Stimulated activated CD4-positive, alpha-beta T cell treated with anti-CD3 and anti-CD28 coated beads, TNF-alpha, amount 100 ng/mL, for 1 hour (primary cell): ENCODE measurements at regions not wholly inside any gene's neighbourhood (a gene's known extent, or its start where the extent isn't known, plus 50 kb on each side); places are given as distances from the start of the nearest gene placed in this dataset.

ENCODE experiments used
- DNase-seq, 3 donors: peaks; one replicate each; pipeline ENCODE4 v3.0.0-alpha.2; 2020; ENCODE audit warnings: low read depth in 3 of 3, low spot score in 1 of 3

DNA sequence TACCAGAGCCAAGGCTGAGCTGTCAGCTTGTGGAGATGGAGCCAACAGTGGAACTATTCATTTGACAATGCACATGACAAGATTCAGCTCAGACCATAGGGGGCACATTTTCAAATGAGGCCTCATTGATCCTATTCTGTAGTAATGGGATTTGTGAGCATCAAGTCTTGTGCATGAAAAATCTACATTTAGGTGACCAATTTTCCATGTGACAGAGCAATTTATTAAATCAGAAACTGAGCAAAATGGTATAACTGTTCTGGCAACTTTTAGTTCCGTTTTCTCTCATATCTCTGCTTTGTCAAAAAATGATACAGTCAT, 108.5 kb upstream of the PCDH18 start:
- no peak for DNase-seq

DNA sequence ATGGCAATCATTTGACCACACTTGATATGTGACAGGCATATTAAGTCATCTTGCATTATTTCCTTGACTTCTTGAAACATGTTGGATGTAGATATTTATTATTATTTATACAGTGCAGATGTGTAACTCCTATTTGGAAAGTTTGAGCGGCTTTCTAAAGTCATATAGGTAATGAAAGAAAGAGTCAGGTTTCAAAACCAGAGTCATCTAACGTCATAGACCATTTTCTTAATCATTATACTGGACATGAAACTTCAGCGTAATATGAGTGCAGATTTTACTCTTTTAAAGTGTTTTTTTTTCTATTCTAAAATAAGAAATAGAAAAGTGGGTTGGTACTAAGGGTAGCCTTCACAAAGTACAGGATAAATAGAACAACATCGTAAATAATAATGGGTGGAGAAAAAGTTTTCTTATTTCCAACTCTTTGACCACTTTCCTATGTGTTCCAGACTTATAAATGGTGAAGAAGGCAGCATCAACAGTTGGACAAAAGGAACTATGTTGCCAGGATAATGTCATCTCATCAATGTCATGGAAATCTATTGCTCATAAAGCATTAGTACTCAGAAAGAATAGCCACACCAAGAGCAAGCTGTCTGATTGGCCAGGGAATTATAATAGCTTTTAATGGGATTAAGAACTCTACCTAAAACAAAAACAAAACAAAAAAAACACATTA, 108.0 kb upstream of the PCDH18 start:
- DNase-seq: no peak

DNA sequence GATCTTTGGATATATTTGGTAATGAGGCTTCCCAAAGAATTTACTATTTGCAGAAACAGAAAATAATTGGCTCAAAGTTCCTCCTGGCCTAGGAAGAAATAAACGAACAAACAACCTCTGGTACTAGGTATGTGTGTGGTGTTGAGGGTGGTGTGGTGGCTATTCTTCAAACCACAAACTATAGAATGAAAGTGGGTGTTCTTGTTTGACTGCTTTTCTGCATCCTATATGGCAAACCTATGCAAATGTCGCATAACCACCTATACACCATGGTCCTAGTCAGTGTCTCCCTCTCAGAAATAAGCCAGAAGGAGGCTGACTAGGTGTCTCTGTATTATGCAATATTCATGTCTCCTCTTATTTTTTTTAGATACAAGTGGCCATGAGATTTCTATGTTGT, 106.6 kb upstream of the PCDH18 start:
- no peak for DNase-seq

DNA sequence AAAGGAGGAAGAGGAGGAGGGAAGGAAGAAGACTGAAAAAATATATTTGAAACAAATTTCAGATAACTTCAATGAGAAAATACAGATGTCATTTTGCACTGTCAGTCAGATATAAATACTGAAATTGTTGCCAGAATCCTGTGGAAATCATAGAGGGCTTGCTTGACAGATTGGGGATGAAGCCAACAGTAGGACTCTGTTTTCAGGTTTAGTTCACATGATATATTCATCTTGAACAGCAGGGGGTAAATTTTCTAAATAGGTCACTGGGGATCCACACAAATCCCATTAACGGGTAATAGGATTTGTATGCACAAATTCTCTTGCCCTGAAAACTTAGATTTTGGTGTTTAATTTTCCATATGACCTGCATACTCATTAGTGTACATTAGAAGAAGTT, 103.3 kb upstream of the PCDH18 start:
- no peak for DNase-seq

DNA sequence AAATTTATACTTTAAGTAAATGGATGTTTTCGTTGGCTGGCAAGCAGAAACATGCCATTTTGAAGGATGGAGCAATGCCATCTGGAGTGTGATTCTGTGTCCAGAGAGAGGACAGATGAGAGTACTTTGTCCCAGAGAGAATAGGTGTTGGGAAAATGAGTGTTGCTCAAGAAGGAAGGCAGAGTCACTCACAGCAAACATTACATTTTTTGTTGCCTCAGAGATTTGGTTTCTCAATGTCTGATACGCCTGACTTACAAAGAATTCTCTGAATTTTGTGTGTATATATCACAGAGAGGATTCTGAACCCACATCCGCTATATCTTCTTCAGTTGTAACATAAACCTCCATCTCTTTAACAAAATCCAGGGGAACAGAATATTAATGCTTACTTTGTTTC, 102.8 kb upstream of the PCDH18 start:
- no peak for DNase-seq

DNA sequence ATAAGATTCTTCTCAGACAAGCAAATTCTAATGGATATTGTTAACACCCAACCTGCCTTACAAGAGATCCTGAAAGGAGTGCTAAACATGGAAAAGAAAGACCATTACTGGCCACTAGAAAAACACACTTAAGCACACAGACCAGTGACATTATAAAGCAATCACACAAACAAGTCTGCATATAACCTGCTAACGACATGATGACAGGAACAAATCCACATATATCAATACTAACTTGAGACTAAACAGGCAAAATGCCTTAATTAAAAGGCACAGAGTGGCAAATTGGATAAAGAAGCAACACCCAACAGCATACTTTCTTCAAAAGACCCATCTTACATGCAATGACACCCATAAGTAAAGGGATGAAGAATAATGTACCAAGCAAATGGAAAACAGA, 100.5 kb upstream of the PCDH18 start:
- DNase-seq: no peak

DNA sequence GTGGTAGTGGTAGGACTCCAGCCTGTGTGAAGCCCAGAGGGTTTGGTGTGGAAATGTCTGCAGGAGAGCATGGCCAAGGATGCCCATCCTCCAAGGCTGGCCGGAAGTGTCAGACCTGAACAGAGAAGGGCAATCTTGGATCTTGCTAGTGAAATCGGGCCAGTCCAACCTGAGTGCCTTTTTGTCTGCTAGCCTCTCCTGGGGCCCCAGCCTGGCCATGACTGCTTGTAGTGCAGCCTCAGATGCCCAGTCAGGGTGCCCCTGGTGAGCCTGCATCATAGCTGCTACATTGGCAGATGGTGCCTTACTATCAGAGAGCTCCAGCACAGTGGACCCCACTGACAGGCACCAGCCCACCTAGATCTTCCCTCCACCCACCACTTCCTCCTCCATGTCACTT, 99.3 kb upstream of the PCDH18 start:
- DNase-seq: no peak

DNA sequence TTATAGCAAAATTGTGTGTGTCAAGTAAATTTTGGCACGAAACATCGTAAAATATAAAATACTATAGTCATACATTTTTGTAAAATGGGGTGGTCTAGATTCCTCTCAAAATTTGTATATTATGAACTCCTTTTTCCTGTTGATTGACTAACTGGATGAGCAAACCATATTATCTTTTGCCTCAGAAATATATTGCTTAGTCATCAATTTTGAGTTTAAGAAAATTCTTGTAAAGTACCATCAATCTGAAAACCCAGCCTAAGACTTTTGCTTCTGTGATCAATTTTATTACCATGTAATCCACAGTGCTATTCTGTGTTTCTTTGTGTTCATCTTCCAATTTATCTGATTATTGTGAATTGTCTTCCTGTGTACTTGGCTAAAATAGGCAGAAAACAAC, 98.0 kb upstream of the PCDH18 start:
- no peak for DNase-seq

DNA sequence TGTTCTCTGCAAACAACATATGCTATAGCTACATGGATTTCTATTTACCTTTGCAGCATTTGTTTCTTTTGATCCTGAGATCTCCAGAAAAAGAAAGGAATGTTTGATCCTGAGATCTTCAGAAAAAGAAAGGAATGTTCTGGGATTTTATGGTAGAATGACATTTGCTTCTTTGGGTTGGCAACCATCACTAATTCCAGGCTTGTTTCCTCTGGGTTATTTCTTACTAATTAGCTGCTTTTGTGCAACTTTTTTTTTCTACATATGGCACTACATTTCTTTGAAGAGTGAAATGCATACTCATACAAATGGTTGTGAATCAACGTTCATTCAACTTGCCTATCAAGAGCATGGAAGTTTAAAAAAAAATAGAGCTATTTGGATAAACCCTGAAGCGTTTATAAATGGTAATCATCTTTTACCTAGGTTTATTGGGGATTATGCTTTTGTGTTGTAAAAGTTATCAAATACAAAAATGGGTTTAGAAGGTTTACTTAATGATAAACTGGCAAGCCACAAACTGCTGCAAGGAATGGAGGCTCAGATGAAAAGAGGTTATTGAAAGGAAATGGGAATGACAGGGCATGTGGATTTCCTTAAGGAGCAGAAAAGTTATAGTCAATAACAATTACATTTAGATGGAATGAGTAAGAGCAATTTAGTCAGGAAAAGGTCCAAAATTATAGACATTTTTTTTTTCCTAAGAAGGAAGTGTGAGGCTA, 95.6 kb upstream of the PCDH18 start:
- no peak for DNase-seq

DNA sequence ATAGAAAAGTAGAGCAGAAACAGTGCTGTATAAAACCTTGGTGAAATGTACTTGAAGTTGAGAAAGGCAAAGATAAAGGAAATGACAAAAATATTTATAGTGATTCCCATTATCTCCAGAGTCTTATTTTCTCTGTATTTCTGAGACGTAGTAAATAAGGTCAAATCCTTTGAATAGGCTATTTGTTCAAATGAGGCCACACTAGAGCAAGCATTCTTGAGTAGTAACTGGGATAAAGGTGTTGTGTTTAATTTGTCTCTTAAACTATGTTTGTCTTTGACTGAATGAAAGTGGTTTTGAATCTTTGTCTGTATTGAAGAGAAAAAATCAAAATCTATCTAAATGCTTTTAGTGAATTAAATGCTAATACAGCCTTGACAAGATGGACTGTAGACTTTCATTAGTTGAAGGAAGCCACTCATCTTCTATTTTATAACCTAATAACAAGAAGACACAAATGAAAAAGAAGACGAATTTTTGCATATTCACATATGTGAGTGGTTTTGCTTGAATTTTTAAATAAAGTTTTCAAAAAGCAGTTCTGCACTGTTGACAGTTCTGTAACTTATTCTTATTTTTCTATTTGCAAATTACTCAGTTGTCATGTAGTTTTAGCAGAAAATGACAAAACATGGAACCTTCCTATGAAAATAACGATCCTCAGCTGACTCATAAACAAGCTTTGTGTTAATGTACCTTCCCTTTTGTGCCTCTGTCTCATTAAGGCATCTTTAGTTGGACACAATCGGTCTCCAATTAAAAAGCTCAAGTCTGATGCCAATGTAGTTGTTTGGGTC, 94.8 kb upstream of the PCDH18 start:
- no peak for DNase-seq

DNA sequence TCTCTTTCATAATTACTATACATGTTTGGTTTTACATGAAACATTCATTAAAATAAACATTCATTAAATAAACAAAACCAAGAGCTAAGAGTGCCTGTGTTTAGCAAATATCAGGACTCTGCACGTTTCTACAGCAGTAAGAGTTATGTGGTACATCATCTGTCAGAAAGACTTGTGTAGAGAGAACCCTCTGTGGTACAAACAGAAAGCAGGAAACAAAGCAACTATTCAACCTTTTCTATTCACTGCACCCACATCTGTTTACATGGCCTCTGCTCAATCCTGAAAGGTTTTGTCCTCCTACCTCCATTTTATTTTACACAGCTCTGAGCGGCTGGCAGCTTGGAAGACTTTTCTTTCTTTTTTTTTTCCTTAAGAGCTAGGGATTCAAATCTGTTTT, 90.7 kb upstream of the PCDH18 start:
- no peak for DNase-seq

DNA sequence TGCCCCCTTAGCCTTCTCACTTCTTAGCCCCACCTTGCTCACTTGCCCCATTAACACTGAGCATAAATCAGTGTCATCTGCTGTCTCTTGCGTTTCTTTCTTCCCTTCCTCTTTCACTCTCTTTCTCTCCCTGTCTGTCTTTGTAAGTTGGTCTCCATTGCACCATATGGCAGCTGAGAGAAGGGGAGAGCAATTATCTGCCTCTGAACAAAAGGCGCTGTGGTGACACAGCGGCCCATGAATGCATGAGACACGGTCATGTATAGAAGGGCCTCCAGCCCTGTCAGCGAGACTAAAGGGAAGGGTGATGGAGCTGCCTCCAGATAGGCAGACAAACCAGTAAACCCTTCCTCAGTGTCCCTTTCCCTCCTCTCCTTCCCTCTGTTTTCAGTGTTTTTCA, 88.8 kb upstream of the PCDH18 start:
- DNase-seq: no peak

DNA sequence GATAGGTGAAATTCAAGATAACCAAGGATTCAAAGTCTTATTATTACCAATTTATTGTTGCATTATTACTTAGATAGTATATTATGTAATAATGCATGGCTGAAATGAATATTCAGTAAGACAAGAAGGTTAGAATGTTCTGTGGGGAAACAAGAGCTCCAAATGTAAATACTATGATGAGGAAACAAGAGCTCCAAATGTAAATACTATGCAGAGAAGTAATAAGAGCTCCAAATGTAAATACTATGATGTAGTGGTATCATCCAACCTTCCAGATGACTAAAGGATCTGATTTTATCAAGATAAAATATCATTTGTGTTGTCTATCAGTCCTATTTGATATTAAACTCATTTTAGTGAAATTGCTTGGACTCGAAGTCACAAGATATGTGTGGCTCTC, 82.2 kb upstream of the PCDH18 start:
- no peak for DNase-seq

DNA sequence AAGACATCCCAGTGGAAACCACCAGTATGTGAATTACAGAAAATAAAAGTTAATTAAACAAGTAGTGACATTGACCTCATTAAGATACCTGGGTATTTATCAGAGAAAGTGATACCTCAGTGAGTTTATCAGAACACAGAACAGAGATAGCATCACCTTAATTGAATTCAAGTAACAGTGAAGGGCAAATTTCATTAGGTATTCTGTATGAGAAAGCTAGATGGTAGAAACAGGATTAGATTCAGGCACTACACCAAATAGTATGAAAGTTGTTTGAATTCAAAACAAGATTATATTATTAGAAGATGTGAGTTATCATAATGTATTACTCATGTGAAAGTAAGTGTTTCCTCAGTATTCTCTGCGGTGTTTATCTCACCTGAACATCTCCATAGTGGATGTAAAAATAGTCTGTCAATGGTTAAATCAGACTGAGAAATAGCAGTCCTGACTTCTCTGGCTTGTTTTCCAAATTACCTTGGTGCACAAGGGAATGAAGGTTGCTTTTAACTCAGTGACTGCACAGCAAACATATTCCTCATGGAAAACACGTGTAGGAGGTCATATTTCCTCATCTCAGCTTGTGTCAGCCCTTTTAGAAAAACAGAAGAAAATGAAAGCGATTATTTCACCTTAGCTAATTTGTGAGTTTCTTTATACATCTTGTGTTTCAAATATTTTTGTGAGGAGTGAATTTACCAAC, 79.9 kb upstream of the PCDH18 start:
- DNase-seq: no peak

DNA sequence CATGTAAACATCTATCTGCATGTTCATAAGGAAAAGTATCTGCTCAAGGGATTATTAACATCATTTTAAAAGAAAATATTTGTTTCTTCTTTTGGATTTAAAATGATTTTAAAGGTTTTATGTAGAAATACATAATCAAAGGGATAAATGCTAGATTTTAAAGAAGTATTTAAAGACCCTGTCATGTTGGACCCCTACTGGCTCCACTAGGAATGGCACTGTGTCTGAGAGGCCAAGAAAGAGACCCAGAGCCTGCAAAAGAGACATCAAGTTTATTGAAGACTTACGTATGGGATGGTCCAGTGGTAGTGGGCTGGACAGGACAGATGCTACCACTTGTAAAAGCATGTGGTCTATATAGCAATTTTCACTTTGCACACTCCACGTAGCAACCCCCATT, 78.7 kb upstream of the PCDH18 start:
- no peak for DNase-seq

DNA sequence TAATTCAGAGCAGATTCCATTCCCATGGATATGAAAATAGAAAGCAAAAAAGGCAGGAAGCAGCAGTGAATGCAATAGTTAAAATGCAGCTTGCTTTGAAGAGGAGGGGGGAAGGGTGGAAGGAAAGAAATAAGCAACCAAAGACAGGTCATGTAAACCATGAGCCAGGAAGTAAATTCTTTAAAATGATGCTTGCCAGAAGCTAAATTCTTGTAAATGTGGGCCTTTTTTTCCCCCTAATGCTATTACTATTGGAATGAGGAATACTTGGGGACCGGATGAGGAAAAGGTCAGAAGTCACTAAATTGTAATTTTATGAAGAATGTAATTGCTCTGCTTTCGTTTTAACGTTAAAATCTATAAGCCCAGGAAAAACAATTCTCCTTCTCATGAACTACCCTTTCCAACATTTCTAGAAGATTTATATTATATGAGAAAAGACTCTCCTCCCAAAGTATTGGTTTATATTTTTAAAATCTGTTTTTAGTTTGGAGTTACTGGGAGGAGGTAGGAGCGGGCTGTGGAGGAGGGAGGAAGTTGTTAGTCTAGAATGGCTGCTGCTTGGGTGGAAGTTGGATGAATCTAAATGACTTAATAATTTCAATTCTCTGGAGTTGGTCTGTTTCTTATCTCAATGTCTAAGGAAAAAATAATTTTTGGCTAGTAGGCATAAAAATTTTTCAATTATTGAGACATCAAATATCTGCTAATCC, 77.6 kb upstream of the PCDH18 start:
- no peak for DNase-seq

DNA sequence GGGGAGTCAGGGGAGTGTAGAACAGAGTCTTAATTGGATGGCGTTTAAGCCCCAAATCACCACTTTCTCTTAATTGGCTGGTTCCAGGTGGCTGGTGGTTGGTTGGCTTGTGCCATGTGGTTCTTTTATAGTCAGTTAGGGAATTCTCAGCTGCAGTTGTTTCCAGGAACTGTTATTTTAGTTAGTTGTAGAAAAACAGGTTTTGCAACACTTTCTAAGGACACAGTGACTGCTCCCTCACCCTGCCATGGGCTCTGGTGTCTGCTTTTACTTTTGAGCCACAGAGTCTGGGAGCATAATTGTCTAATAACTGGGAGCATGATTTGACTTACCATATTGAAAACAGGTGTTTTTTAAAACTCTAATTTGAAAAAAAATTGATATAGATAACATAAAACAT, 75.8 kb upstream of the PCDH18 start:
- no peak for DNase-seq

DNA sequence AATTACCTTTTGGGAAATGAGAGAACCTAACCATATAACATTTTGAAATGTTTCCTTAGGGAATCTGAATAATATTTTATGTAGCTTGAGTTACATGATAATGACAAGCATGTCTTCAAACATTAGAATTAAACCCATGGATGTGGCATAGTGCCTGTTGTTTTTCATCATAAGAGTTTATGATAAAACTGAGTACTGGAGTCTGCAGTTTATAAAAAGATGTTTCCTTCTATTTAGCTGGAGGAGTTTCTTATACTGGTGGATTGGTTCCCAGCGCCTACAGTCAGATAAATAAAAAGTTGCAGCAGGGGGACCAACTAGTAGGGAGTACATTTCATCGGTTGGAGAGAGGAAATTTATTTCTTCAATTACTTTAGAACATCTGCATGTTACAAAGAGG, 70.1 kb upstream of the PCDH18 start:
- no peak for DNase-seq

DNA sequence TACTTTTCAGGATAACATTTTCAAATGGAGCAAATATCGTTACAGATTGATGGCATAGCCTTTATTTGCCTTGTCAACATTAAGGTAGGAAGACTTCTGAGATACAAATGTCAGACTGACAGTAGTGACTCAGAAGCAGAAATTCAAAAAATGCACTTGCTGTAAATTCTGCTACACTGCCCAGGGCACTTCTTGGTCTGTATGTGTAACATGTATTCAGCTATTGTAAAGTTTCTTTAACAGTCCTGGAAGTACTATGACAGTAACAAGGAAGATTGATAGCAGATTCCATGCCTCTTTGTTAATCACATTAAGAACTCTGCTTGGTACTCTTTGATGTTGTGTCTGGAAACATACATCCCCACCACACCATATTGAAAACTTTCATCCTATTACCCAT, 69.6 kb upstream of the PCDH18 start:
- DNase-seq: no peak

DNA sequence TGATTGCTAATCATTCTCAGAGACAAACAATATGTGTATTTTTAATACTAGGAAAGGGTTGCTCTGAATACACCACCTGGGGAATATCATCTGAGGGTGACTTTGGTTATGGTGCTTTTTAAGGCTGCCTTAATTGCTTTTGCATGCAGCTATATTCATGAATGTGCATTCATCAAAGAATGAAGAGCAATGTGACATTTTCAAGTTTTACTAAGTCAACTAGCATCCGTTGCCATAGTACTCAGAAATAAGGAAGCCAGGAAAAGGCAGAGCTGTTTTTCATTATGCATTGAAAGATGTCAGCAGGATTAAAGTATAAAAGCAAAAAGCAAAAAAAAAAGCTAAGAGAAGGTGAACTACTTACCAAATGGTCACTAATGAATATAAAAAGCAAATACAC, 67.4 kb upstream of the PCDH18 start:
- no peak for DNase-seq

DNA sequence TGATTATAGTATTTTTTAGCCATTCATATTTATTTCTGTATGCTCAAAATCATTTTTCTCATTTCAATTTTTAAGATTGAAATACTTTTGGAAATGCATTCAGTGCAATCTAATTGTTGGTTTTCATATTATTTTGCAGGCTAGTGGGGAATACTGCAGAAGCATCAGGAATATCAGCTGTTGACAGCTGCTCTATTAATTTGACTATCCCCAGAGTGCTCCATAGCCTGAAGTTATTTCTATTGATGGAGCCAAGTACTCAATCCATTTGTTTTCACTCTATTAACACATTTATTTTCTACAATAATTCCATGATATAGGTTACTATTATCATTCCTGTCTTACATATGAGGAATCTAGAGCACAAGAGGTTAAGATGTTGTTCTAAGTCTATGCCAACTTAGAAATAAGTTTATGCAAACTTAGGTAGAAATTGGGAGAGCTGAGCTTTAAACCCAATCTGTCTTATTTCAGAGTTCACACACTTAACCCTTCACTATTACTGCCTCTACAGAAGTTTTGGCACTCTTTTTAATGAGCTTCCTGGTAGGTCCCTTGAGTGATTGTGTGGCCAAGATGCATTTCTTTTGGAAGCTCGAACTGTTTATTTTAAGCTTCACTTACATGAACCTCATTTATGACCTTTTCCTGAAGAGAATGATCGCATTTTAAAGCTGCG, 65.6 kb upstream of the PCDH18 start:
- no peak for DNase-seq
